ENCODE measurements at regions not wholly inside any gene's neighbourhood (a gene's known extent, or its start where the extent isn't known, plus 50 kb on each side); places are given as distances from the start of the nearest gene placed in this dataset.

DNA sequence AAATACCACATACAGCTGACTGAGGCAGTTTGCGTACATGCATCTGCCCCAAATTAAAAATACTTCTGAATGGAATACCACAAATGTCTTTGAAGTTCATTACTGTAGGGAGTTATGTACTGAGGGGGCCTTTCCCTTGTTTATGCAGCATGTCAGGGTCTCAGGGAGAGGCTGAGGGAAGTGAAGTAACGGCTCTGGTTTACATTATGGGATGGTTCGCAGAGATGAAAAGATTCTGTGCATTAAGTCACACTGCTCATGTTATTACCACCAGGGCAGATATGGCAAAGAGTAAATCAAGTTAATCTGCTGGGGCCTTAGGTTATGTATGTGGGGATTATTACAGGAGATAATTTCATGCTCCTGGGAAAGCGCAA lies 385.9 kb upstream of the RND3 start:
- no peak for TF ChIP-seq EZH2phosphoT487 (IDR thresholded peaks at IDR 0.05; ENCODE audit: low read depth, severe bottlenecking, unreplicated experiment)
- TF ChIP-seq, protein P1, sequence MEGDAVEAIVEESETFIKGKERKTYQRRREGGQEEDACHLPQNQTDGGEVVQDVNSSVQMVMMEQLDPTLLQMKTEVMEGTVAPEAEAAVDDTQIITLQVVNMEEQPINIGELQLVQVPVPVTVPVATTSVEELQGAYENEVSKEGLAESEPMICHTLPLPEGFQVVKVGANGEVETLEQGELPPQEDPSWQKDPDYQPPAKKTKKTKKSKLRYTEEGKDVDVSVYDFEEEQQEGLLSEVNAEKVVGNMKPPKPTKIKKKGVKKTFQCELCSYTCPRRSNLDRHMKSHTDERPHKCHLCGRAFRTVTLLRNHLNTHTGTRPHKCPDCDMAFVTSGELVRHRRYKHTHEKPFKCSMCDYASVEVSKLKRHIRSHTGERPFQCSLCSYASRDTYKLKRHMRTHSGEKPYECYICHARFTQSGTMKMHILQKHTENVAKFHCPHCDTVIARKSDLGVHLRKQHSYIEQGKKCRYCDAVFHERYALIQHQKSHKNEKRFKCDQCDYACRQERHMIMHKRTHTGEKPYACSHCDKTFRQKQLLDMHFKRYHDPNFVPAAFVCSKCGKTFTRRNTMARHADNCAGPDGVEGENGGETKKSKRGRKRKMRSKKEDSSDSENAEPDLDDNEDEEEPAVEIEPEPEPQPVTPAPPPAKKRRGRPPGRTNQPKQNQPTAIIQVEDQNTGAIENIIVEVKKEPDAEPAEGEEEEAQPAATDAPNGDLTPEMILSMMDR (IDR thresholded peaks at IDR 0.05; ENCODE audit: poor library complexity): no peak
